ENCODE measurements at regions not wholly inside any gene's neighbourhood (a gene's known extent, or its start where the extent isn't known, plus 50 kb on each side); places are given as distances from the start of the nearest gene placed in this dataset.

- DNase-seq (ENCODE audit: insufficient read length, low spot score): no peak
- FAIRE-seq: no peak
- TF ChIP-seq CTCF (IDR thresholded peaks at IDR 0.05; ENCODE audit: insufficient read depth, missing control alignments): no peak
Observed at GRCh38 chr5:3303777-3304176, 291.9 kb upstream of the IRX1 start.

- FAIRE-seq (no peak), DNase-seq (ENCODE audit: insufficient read length, low spot score) (no peak)
- TF ChIP-seq CTCF (IDR thresholded peaks at IDR 0.05; ENCODE audit: insufficient read depth, missing control alignments): no peak
Observed at GRCh38 chr5:3302228-3302627, 293.4 kb upstream of the IRX1 start.

GRCh38 chr5:3301306-3301705 is 294.3 kb upstream of the IRX1 start:
- TF ChIP-seq CTCF (IDR thresholded peaks at IDR 0.05; ENCODE audit: insufficient read depth, missing control alignments): no peak
- DNase-seq (ENCODE audit: insufficient read length, low spot score) (no peak), FAIRE-seq (no peak)

GRCh38 chr5:3300726-3301125 is 294.9 kb upstream of the IRX1 start:
- no peak for TF ChIP-seq CTCF (IDR thresholded peaks at IDR 0.05; ENCODE audit: insufficient read depth, missing control alignments)
- FAIRE-seq (no peak), DNase-seq (ENCODE audit: insufficient read length, low spot score) (no peak)

GRCh38 chr5:3299441-3299840 is 296.2 kb upstream of the IRX1 start:
- no peak for TF ChIP-seq CTCF (IDR thresholded peaks at IDR 0.05; ENCODE audit: insufficient read depth, missing control alignments)
- DNase-seq (ENCODE audit: insufficient read length, low spot score) (no peak), FAIRE-seq (no peak)

GRCh38 chr5:3297853-3298252 is 297.8 kb upstream of the IRX1 start:
- DNase-seq (ENCODE audit: insufficient read length, low spot score) (no peak), FAIRE-seq (no peak)
- no peak for TF ChIP-seq CTCF (IDR thresholded peaks at IDR 0.05; ENCODE audit: insufficient read depth, missing control alignments)

GRCh38 chr5:3288325-3288724 is 307.3 kb upstream of the IRX1 start:
- DNase-seq (ENCODE audit: insufficient read length, low spot score): no peak
- TF ChIP-seq CTCF (IDR thresholded peaks at IDR 0.05; ENCODE audit: insufficient read depth, missing control alignments): no peak
- no peak for FAIRE-seq
